ENCODE measurements at regions not wholly inside any gene's neighbourhood (a gene's known extent, or its start where the extent isn't known, plus 50 kb on each side); places are given as distances from the start of the nearest gene placed in this dataset.
"Not testable (repeated sequence)": the region's sequence is repeated elsewhere in the genome, so short reads cannot be mapped to it uniquely, and the experiment has no call there.

DNA sequence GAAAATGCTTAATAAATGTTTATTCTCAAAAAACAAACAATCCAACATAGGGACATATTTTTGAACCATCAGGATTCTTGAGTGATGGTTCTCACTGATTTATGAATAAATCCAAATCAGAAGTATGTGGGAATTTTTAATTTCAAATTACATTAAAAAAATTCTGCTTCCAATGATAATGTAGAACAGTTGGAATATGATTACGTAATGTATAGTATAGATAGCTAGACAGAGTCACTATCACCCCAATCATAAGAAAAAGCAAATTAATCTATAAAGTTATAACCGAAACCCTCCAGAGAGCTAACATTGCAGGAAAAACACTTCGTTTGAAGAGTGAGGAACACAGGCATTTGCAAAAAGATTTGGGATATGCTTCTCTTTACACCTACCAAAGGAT, 1600.6 kb upstream of the B3GALT2 start:
- Mint-ChIP-seq H3K4me1 (no peaks in the 10 kb centered on the region), H3K9me3 (no peaks in the 10 kb centered on the region), H3K36me3 (ENCODE audit: low read depth) (no peaks in the 10 kb centered on the region), H3K4me3 (no peak overlapping the region), H3K27me3 (ENCODE audit: low read depth, poor library complexity) (no peaks in the 10 kb centered on the region), H3K27ac (no peak overlapping the region)
- TF ChIP-seq, protein P1, sequence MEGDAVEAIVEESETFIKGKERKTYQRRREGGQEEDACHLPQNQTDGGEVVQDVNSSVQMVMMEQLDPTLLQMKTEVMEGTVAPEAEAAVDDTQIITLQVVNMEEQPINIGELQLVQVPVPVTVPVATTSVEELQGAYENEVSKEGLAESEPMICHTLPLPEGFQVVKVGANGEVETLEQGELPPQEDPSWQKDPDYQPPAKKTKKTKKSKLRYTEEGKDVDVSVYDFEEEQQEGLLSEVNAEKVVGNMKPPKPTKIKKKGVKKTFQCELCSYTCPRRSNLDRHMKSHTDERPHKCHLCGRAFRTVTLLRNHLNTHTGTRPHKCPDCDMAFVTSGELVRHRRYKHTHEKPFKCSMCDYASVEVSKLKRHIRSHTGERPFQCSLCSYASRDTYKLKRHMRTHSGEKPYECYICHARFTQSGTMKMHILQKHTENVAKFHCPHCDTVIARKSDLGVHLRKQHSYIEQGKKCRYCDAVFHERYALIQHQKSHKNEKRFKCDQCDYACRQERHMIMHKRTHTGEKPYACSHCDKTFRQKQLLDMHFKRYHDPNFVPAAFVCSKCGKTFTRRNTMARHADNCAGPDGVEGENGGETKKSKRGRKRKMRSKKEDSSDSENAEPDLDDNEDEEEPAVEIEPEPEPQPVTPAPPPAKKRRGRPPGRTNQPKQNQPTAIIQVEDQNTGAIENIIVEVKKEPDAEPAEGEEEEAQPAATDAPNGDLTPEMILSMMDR (IDR thresholded peaks at IDR 0.05), result no peak
- DNase-seq, result no peak

DNA sequence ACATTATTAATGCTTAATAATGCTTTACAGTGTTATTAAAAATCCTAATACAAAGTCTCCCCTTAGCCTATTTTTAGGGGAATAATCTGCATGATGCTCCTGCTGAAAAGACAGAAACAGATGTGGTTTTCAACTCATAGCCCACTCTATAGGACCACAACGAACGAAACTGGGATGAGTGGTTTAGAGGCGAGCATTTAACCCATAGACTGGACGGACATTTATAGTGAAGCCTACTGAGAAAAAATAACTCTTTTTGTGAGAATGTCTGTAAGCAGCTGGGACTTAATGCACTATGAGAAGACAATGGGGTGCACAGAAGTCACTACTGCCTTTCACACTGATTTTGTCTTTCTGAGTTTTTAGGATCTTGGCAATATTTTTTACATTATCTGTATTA, 1599.6 kb upstream of the B3GALT2 start:
- TF ChIP-seq, protein P1 (IDR thresholded peaks at IDR 0.05), result no peak
- Mint-ChIP-seq H3K9me3 (no peaks in the 10 kb centered on the region), H3K27ac (no peak overlapping the region), H3K4me3 (no peak overlapping the region), H3K4me1 (no peaks in the 10 kb centered on the region), H3K36me3 (ENCODE audit: low read depth) (no peaks in the 10 kb centered on the region), H3K27me3 (ENCODE audit: low read depth, poor library complexity) (no peaks in the 10 kb centered on the region)
- no peak for DNase-seq

DNA sequence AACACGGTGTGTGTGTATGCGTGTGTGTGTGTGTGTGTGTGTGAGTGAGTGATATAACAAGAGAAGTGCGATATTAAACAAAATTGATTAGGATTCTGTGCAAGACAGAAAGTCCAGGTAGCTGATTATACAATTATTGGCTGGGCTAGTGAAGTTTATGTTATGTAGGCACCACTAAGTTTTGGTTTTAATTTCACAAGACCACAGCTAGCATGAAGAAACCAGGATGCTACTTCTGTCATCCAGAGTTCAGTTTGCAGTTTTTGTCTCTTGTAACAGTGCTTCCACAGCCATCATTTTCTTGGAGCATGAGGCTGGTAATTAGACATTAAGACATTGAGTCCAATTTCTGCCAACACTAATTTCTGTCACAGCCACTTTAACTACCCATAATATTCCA, 1590.2 kb upstream of the B3GALT2 start:
- Mint-ChIP-seq H3K27me3 (ENCODE audit: low read depth, poor library complexity) (no peaks in the 10 kb centered on the region), H3K4me3 (no peak overlapping the region), H3K36me3 (ENCODE audit: low read depth) (no peaks in the 10 kb centered on the region), H3K9me3 (no peaks in the 10 kb centered on the region), H3K4me1 (no peaks in the 10 kb centered on the region), H3K27ac (no peak overlapping the region)
- no peak for DNase-seq
- TF ChIP-seq, protein P1 (IDR thresholded peaks at IDR 0.05), result no peak

DNA sequence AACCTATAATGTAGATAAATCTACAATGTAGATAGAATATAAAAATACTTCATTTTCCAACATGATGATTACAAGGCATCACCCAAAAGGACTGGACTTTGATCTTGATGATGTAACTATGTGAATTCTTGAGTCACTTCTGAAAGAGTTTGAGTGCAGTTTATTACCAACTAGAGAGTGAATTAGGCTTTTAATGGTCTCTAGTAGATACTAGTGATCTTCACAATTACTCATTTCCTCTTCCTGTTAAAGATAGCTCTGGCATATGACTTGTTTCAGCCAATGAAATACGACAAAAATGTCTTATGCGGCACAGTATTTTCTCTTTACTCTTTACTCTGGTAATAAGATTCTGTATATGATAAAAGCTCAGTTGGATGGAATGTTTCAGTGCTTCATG, 1588.1 kb upstream of the B3GALT2 start:
- Mint-ChIP-seq H3K4me3 (no peak overlapping the region), H3K9me3 (no peaks in the 10 kb centered on the region), H3K27me3 (ENCODE audit: low read depth, poor library complexity) (no peaks in the 10 kb centered on the region), H3K27ac (no peak overlapping the region), H3K4me1 (no peaks in the 10 kb centered on the region), H3K36me3 (ENCODE audit: low read depth) (no peaks in the 10 kb centered on the region)
- no peak for DNase-seq
- TF ChIP-seq, protein P1 (IDR thresholded peaks at IDR 0.05), result no peak

DNA sequence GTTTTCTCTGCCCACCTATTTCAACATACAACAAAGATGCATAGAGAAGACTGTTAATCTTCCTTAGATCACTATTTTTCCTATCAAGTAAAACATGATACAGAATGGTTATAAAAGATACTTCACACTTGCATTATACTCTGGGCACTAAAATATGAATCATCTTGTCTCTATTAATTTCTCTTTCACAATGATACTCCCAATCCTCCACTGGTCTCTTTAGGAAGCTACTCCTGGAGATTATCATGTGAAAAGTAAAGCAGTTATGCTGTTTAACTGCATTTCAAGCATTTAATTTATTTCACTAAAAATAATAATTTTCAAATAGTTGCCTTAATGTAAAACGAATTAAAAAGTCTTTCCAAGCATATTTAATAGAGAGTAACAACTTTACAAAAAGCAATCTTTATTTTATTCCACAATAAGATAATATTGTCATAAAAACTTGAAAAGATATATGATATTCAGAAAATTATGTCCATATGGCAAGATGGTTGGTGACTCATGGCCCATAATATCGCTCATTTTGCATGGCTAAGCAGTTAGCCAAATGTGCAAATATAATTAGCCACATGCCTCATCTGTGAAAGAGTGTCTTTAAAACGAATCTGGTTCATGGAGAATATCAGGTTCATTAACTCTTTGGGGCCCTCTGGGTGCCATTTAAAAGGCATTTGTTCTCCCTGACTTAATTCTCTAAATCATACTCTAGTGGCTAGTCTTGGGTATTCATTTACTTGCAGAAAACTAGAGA, 1569.0 kb upstream of the B3GALT2 start:
- DNase-seq, result no peak
- H3K4me3 Mint-ChIP-seq, result no peak overlapping the region
- H3K9me3 Mint-ChIP-seq, result peaks cover 19% of the 10 kb centered on the region
- H3K27ac Mint-ChIP-seq, result no peak overlapping the region
- TF ChIP-seq, protein P1 (IDR thresholded peaks at IDR 0.05), result no peak
- no peaks in the 10 kb centered on the region for H3K27me3 Mint-ChIP-seq (ENCODE audit: low read depth, poor library complexity)
- no peaks in the 10 kb centered on the region for H3K36me3 Mint-ChIP-seq (ENCODE audit: low read depth)
- no peaks in the 10 kb centered on the region for H3K4me1 Mint-ChIP-seq

DNA sequence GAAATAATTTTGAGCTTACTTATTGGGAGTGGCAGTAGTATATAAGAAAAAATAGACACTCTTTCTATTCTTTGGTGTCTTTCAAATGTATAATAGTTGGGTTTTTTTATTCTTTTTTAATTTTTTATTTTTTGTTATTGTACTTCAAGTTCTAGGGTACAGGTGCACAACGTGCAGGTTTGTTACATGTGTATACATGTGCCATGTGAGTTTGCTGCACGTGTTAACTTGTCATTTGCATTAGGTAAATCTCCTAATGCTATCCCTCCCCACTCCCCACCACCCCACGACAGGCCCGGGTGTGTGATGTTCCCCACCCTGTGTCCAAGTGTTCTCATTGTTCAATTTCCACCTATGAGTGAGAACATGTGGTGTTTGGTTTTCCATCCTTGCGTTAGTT, 1552.4 kb upstream of the B3GALT2 start:
- H3K4me3 Mint-ChIP-seq; DNase-seq; H3K27me3 Mint-ChIP-seq (ENCODE audit: low read depth, poor library complexity); H3K9me3 Mint-ChIP-seq; H3K27ac Mint-ChIP-seq; H3K4me1 Mint-ChIP-seq; H3K36me3 Mint-ChIP-seq (ENCODE audit: low read depth): not testable (repeated sequence)
